Neural progenitor cell (in vitro differentiated cells): ENCODE measurements at regions not wholly inside any gene's neighbourhood (a gene's known extent, or its start where the extent isn't known, plus 50 kb on each side); places are given as distances from the start of the nearest gene placed in this dataset.

Experiments
- DNase-seq: peaks from one replicate; pipeline ENCODE4 v3.0.0-alpha.2; 2016; ENCODE audit warnings: low spot score
- H2AFZ ChIP-seq: fragments of 200-600 bp; sonication (generic); replicated peaks from 2 replicates; pipeline ENCODE4 v1.6.1; 2016; ENCODE audit warnings: antibody characterized with exemption
- H3F3A ChIP-seq: fragments of 200-600 bp; sonication (generic); 2 replicates; pipeline ENCODE4 v1.6.1; 2016; ENCODE audit warnings: antibody characterized with exemption, low read depth
- H3K27ac ChIP-seq: fragments of 200-600 bp; sonication (generic); 2 replicates; pipeline ENCODE4 v1.5.1; 2016; ENCODE audit warnings: mild to moderate bottlenecking
- H3K27me3 ChIP-seq: fragments of 200-600 bp; sonication (generic); 2 replicates; pipeline ENCODE4 v1.6.1; 2016; ENCODE audit warnings: mild to moderate bottlenecking, moderate library complexity
- H3K36me3 ChIP-seq: fragments of 200-600 bp; sonication (generic); 2 replicates; pipeline ENCODE4 v1.5.1; 2016
- H3K4me1 ChIP-seq: fragments of 200-600 bp; sonication (generic); 2 replicates; pipeline ENCODE4 v1.6.1; 2016; ENCODE audit warnings: mixed run types
- H3K4me2 ChIP-seq: fragments of 200-600 bp; sonication (generic); 2 replicates; pipeline ENCODE4 v1.6.1; 2016
- H3K4me3 ChIP-seq: fragments of 200-600 bp; sonication (generic); 2 replicates; pipeline ENCODE4 v1.5.1; 2016
- H3K79me2 ChIP-seq: fragments of 200-600 bp; sonication (generic); 2 replicates; pipeline ENCODE4 v1.6.1; 2016; ENCODE audit warnings: low read depth
- H3K9ac ChIP-seq: fragments of 200-600 bp; sonication (generic); 2 replicates; pipeline ENCODE4 v1.6.1; 2016
- H3K9me3 ChIP-seq: fragments of 200-600 bp; sonication (generic); 2 replicates; pipeline ENCODE4 v1.5.1; 2016; ENCODE audit warnings: low read depth
- H4K20me1 ChIP-seq: fragments of 200-600 bp; sonication (generic); 2 replicates; pipeline ENCODE4 v1.6.1; 2016; ENCODE audit warnings: low read depth
- H3K27ac Mint-ChIP-seq: 3 replicates; pipeline ENCODE4 v1.8.0; 2021; ENCODE audit warnings: mixed read lengths
- H3K27me3 Mint-ChIP-seq: 2 replicates; pipeline ENCODE4 v1.8.0; 2022; ENCODE audit warnings: low read depth, mild to moderate bottlenecking, inconsistent platforms, moderate library complexity, mixed read lengths; ENCODE audit not compliant: insufficient read depth
- H3K36me3 Mint-ChIP-seq: 3 replicates; pipeline ENCODE4 v1.8.0; 2021; ENCODE audit warnings: mixed read lengths
- H3K4me1 Mint-ChIP-seq: 3 replicates; pipeline ENCODE4 v1.8.0; 2021; ENCODE audit warnings: mixed read lengths
- H3K4me3 Mint-ChIP-seq: 3 replicates; pipeline ENCODE4 v1.8.0; 2021; ENCODE audit warnings: mild to moderate bottlenecking, moderate library complexity, mixed read lengths
- H3K9me3 Mint-ChIP-seq: 3 replicates; pipeline ENCODE4 v1.8.0; 2020; ENCODE audit warnings: mixed read lengths
- CTCF ChIP-seq: fragments of 200-600 bp; sonication (generic); IDR thresholded peaks from 2 replicates; pipeline ENCODE4 v1.5.1; 2017; ENCODE audit warnings: antibody characterized with exemption, mild to moderate bottlenecking
- EZH2 ChIP-seq: fragments of 200-600 bp; sonication (generic); IDR thresholded peaks from 2 replicates; pipeline ENCODE4 v1.6.1; 2017; ENCODE audit warnings: antibody characterized with exemption, mild to moderate bottlenecking, moderate library complexity
- EZH2phosphoT487 ChIP-seq: fragments of 200-600 bp; sonication (generic); IDR thresholded peaks from 2 replicates; pipeline ENCODE4 v1.6.1; 2017; ENCODE audit warnings: antibody characterized with exemption

DNA sequence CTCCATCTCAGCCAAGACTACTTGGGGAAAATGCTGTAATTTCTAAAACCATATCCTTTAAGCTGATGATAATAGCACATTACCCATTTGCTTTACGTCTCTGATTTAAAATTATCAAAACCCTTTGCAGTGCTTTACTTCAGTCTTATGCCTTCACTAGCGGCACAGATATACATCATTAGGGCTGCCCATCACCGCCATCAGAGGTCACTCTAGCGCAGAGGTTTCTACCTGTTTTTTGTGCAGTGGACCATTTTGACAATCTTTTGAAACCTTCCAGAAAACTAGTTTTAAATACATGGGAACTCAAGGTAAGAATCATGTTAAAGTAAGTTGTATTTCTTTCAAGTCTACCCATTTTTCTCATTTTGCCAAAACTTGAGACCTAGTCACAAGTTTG lies 592.5 kb downstream of the PPARGC1A start:
- H3K4me2 ChIP-seq, result no peak overlapping the region
- no peak overlapping the region for H3K27ac Mint-ChIP-seq
- H3K9me3 ChIP-seq, result no peaks in the 10 kb centered on the region
- peaks cover 2% of the 10 kb centered on the region for H3K27me3 Mint-ChIP-seq
- H2AFZ ChIP-seq, result no peak overlapping the region
- no peaks in the 10 kb centered on the region for H3K4me1 ChIP-seq
- no peak for TF ChIP-seq EZH2
- peak; percentile 34 for TF ChIP-seq CTCF
- no peak overlapping the region for H3K4me3 ChIP-seq
- no peaks in the 10 kb centered on the region for H3K36me3 ChIP-seq
- H3K9me3 Mint-ChIP-seq, result no peaks in the 10 kb centered on the region
- no peaks in the 10 kb centered on the region for H4K20me1 ChIP-seq
- H3K79me2 ChIP-seq, result no peaks in the 10 kb centered on the region
- no peaks in the 10 kb centered on the region for H3F3A ChIP-seq
- no peak overlapping the region for H3K4me3 Mint-ChIP-seq
- no peak overlapping the region for H3K27ac ChIP-seq
- no peak for DNase-seq
- H3K9ac ChIP-seq, result no peak overlapping the region
- no peaks in the 10 kb centered on the region for H3K36me3 Mint-ChIP-seq
- H3K4me1 Mint-ChIP-seq, result no peaks in the 10 kb centered on the region
- H3K27me3 ChIP-seq, result no peaks in the 10 kb centered on the region

- Mint-ChIP-seq H3K4me3 (no peak overlapping the region), H3K27me3 (no peaks in the 10 kb centered on the region), H3K4me1 (no peaks in the 10 kb centered on the region), H3K9me3 (peaks cover 3% of the 10 kb centered on the region), H3K36me3 (no peaks in the 10 kb centered on the region), H3K27ac (no peak overlapping the region)
- DNase-seq, result no peak
- H3K4me1 ChIP-seq, result no peaks in the 10 kb centered on the region
- no peaks in the 10 kb centered on the region for H3K27me3 ChIP-seq
- H3K27ac ChIP-seq, result no peak overlapping the region
- TF ChIP-seq CTCF (no peak), EZH2phosphoT487 (no peak), EZH2 (no peak)
- H3K9me3 ChIP-seq, result no peaks in the 10 kb centered on the region
- H3K36me3 ChIP-seq, result no peaks in the 10 kb centered on the region
- no peaks in the 10 kb centered on the region for H3F3A ChIP-seq
- H2AFZ ChIP-seq, result peak overlapping the region; percentile 39
- H3K9ac ChIP-seq, result no peak overlapping the region
- H4K20me1 ChIP-seq, result no peaks in the 10 kb centered on the region
- H3K4me3 ChIP-seq, result no peak overlapping the region
- H3K4me2 ChIP-seq, result no peak overlapping the region
- H3K79me2 ChIP-seq, result no peaks in the 10 kb centered on the region
Measured at GRCh38 chr4:23291139-23291538, 598.4 kb downstream of the GBA3 start.

- H3K9ac ChIP-seq, result no peak overlapping the region
- Mint-ChIP-seq H3K9me3 (peaks cover 3% of the 10 kb centered on the region), H3K27me3 (no peaks in the 10 kb centered on the region), H3K36me3 (no peaks in the 10 kb centered on the region), H3K4me3 (no peak overlapping the region), H3K27ac (no peak overlapping the region), H3K4me1 (no peaks in the 10 kb centered on the region)
- H3K27ac ChIP-seq, result no peak overlapping the region
- H4K20me1 ChIP-seq, result no peaks in the 10 kb centered on the region
- DNase-seq, result no peak
- H2AFZ ChIP-seq, result peak overlapping the region; percentile 39
- no peaks in the 10 kb centered on the region for H3K9me3 ChIP-seq
- H3F3A ChIP-seq, result no peaks in the 10 kb centered on the region
- no peaks in the 10 kb centered on the region for H3K36me3 ChIP-seq
- H3K27me3 ChIP-seq, result no peaks in the 10 kb centered on the region
- H3K4me1 ChIP-seq, result no peaks in the 10 kb centered on the region
- TF ChIP-seq EZH2 (no peak), CTCF (no peak), EZH2phosphoT487 (no peak)
- H3K4me3 ChIP-seq, result no peak overlapping the region
- H3K4me2 ChIP-seq, result no peak overlapping the region
- no peaks in the 10 kb centered on the region for H3K79me2 ChIP-seq
Measured at GRCh38 chr4:23290656-23291055, 597.9 kb downstream of the GBA3 start.
